Upper lobe of left lung (tissue), 4 donors: ENCODE measurements at regions not wholly inside any gene's neighbourhood (a gene's known extent, or its start where the extent isn't known, plus 50 kb on each side); places are given as distances from the start of the nearest gene placed in this dataset.

ENCODE experiments used
- CTCF ChIP-seq, 6 experiments: fragments of 450-650 bp in 4 of 6; fragments of 200-600 bp in 2 of 6; sonication (generic) in 2 of 6; IDR thresholded peaks; one replicate each; pipeline ENCODE4 v1.5.1; 2016 to 2019; ENCODE audit warnings: antibody characterized with exemption in 6 of 6
- EP300 ChIP-seq, 4 donors: sonication (generic); formaldehyde crosslinking; IDR thresholded peaks; one replicate each; pipeline ENCODE4 v1.5.1; 2017; ENCODE audit warnings: antibody characterized with exemption in 4 of 4, control low read depth in 2 of 4
- POLR2A ChIP-seq, 4 donors: fragments of 450-650 bp; IDR thresholded peaks; one replicate each; pipeline ENCODE4 v1.5.1; 2016 to 2017; ENCODE audit warnings: antibody characterized with exemption in 4 of 4, mild to moderate bottlenecking in 2 of 4
- POLR2AphosphoS5 ChIP-seq, 2 donors: sonication (generic); formaldehyde crosslinking; IDR thresholded peaks; one replicate each; pipeline ENCODE4 v1.5.1; 2017; ENCODE audit warnings: antibody characterized with exemption in 2 of 2

DNA sequence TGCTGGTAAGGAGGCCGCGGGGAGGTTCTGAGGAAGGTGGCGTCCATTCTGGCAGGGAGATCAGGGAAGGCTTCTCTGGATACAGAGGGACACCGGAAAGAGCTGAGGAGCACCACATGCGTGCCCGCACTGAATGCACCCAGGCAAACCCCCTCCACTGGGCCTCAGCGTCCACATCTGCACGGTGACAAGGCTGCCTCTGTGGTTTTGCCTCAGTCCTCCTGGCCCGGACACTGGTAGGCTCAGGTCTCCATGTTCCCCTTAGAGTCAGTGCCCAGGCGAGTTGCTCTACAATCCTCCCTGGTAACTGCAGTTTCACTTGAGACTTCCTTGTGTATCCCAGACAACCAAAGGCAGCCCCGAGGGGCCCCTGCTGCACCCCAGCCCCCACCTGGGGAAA lies 173.3 kb downstream of the MELK start:
- TF ChIP-seq POLR2A (IDR thresholded peaks at IDR 0.05) (no peak), CTCF (IDR thresholded peaks at IDR 0.05) (no peak), POLR2AphosphoS5 (IDR thresholded peaks at IDR 0.05) (no peak), EP300 (IDR thresholded peaks at IDR 0.05) (no peak)
